Activated naive CD4-positive, alpha-beta T cell treated with anti-CD3 and anti-CD28 coated beads for 36 hours (primary cell): ENCODE measurements at regions not wholly inside any gene's neighbourhood (a gene's known extent, or its start where the extent isn't known, plus 50 kb on each side); places are given as distances from the start of the nearest gene placed in this dataset.

Experiments
- CTCF ChIA-PET: fragments of 350-600 bp; sonication (Branson Sonifier 250); formaldehyde crosslinking; loops from one replicate; lab custom pipeline; 2021; ENCODE audit warnings: antibody characterized with exemption; lab: Charles Lee
- DNase-seq: peaks from one replicate; pipeline ENCODE4 v3.0.0-alpha.2; 2020
- H3K27ac Mint-ChIP-seq: one replicate; pipeline ENCODE4 v1.8.0; 2021; ENCODE audit warnings: mild to moderate bottlenecking, mixed read lengths
- H3K27me3 Mint-ChIP-seq: one replicate; pipeline ENCODE4 v1.8.0; 2021; ENCODE audit warnings: low read depth, mixed read lengths
- H3K36me3 Mint-ChIP-seq: one replicate; pipeline ENCODE4 v1.8.0; 2021; ENCODE audit warnings: low read depth, mixed read lengths
- H3K4me1 Mint-ChIP-seq: one replicate; pipeline ENCODE4 v1.8.0; 2021; ENCODE audit warnings: low read depth, mixed read lengths
- H3K4me3 Mint-ChIP-seq: one replicate; pipeline ENCODE4 v1.8.0; 2021; ENCODE audit warnings: mild to moderate bottlenecking, moderate library complexity, mixed read lengths
- H3K9me3 Mint-ChIP-seq: one replicate; pipeline ENCODE4 v1.8.0; 2021; ENCODE audit warnings: mixed read lengths
- intact Hi-C: fragments of 100-400 bp; cut with micrococcal nuclease; formaldehyde crosslinking; loops from one replicate; pipeline ENCODE4 v1.15.1; 2023

DNA sequence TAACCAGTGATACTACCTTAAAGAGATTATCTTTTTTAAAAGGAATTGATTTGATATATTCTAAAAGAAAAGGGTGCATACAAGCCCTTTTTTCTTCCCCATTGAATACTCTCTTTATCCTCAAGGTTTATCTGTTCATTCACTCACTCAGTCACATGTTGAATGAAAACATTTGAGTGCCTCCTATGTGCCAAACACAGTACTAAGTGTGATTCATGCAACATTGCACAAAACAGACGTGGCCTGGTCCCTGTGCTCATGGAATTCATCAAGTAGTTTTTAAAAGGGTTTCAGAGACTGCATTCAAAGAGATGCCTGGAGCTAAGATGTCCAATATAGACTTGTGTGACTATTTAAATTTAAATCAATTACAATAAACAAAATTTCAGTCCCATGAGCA is 462.2 kb upstream of the MDFIC2 start:
- no peak for DNase-seq
- H3K4me3 Mint-ChIP-seq, result no peak overlapping the region
- CTCF ChIA-PET, result interaction anchor here (0.6 to 1.1 kb wide), 2 partner anchors 7 to 958 kb away, joined by 3 to 5 read pairs; no protein-coding TSS in a partner anchor
- H3K4me1 Mint-ChIP-seq, result peaks cover 14% of the 10 kb centered on the region
- H3K27ac Mint-ChIP-seq, result no peak overlapping the region
- no peaks in the 10 kb centered on the region for H3K36me3 Mint-ChIP-seq
- intact Hi-C loops, result loop anchor here (5.0 to 10.0 kb wide), 7 partner anchors 208 to 1572 kb away; no protein-coding TSS in a partner anchor
- peaks cover 16% of the 10 kb centered on the region for H3K27me3 Mint-ChIP-seq
- H3K9me3 Mint-ChIP-seq, result no peaks in the 10 kb centered on the region

DNA sequence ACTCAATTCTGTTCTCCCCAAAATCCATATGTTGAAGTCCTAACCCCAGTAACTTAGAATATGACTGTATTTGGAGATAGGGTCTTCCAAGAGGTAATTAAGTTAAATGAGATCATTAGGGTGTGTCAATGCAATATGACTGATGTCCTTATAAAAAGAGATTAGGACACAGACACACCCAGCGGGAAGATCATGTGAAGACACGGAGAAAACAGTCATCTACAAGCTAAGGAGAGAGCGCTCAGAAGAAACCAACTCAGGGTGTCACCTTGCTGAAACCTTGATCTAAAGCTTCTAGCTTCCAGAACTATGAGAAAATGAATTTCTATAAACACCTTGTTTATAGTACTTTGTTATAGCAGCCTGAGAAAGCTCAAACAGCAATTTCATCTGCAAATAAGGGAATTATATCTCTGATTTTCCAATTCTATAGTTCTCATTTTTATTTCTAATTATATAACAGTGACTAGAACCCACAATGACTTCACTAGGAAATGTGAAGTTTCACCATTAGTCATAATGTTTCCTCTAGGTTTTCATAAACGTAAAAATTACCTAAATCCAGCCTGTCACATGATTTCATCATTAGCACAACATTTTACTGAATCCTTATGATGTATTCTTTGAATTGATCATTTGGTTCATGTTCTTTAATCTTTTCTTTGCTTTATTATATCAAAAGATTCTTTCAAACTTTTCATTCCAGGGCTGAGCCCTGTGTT is 459.1 kb upstream of the MDFIC2 start:
- H3K9me3 Mint-ChIP-seq, result no peaks in the 10 kb centered on the region
- peaks cover 14% of the 10 kb centered on the region for H3K4me1 Mint-ChIP-seq
- peaks cover 25% of the 10 kb centered on the region for H3K27me3 Mint-ChIP-seq
- no peak overlapping the region for H3K27ac Mint-ChIP-seq
- H3K4me3 Mint-ChIP-seq, result no peak overlapping the region
- no peak for DNase-seq
- intact Hi-C loops, result loop anchor here (1.0 to 10.0 kb wide), 15 partner anchors 85 to 1569 kb away; no protein-coding TSS in a partner anchor
- CTCF ChIA-PET, result interaction anchor here (1.4 kb wide), 1 partner anchor 221 kb away, joined by 5 read pairs; no protein-coding TSS in a partner anchor
- H3K36me3 Mint-ChIP-seq, result no peaks in the 10 kb centered on the region

DNA sequence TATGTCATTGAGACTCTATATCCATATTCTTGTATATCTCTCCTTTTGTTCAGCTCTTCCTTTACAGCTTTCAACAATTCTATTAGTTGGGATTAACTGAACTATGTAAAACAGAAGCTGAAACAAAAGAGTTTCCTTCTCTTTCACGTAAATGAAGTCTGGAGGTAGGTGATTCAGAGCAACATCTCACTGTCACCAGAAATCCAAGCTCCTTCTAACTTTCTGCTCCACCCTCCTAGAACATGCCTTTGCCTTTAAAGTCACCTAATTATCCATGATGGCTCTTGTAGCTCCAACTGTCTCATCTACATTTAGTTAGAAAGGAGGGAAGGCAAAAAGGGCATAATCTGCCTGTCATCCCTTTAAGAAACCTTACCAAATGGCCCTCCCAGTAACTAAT is 458.2 kb upstream of the MDFIC2 start:
- peaks cover 30% of the 10 kb centered on the region for H3K27me3 Mint-ChIP-seq
- H3K4me3 Mint-ChIP-seq, result no peak overlapping the region
- H3K9me3 Mint-ChIP-seq, result no peaks in the 10 kb centered on the region
- intact Hi-C loops, result loop anchor here (1.0 to 10.0 kb wide), 12 partner anchors 168 to 1568 kb away; no protein-coding TSS in a partner anchor
- no peaks in the 10 kb centered on the region for H3K36me3 Mint-ChIP-seq
- H3K4me1 Mint-ChIP-seq, result peaks cover 14% of the 10 kb centered on the region
- CTCF ChIA-PET, result interaction anchor here (1.4 kb wide), 1 partner anchor 220 kb away, joined by 5 read pairs; no protein-coding TSS in a partner anchor
- DNase-seq, result no peak
- H3K27ac Mint-ChIP-seq, result no peak overlapping the region

DNA sequence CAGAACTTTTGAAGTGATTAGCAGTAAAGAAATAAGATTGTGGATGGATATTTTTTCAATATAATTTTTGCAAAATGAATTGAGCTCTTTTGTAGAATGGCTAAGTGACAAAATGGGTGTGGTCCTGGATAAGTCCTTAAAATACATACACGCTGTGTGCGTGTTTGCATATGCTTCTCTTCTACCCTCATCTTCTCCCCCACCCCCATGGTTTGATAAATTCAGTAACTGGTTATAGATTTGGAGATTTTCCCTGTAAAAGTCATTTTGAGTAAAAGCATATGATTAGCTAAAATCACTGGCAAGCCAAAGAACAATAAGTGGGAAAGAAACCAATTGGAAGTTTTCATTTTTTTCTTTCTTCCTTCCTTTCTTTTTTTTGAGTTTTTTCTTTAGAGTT is 453.9 kb upstream of the MDFIC2 start:
- Mint-ChIP-seq H3K36me3 (no peaks in the 10 kb centered on the region), H3K4me1 (peaks cover 19% of the 10 kb centered on the region), H3K27me3 (peaks cover 27% of the 10 kb centered on the region), H3K4me3 (no peak overlapping the region), H3K27ac (no peak overlapping the region), H3K9me3 (no peaks in the 10 kb centered on the region)
- CTCF ChIA-PET, result no interaction called here
- intact Hi-C loops, result no loop called here
- no peak for DNase-seq

DNA sequence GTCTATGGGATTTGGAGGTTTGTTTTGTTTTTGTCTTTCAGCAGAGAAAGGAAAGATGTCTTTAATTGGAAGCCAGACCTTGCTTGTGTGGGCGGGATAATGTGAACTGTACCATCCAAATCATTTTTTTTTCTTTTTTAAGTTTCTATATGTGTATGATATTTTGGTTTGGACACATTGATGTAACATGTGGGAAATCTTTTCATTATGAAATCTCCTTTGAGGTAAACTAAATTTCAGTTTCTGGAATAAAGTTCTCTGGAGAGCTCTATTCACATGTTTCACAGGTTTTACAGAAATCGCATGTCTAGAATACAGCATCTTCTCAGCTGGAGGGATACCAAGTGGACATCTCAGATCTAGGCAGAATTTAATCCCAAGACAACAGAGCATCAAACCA is 451.5 kb upstream of the MDFIC2 start:
- peaks cover 10% of the 10 kb centered on the region for H3K4me1 Mint-ChIP-seq
- intact Hi-C loops, result no loop called here
- H3K9me3 Mint-ChIP-seq, result no peaks in the 10 kb centered on the region
- no peaks in the 10 kb centered on the region for H3K36me3 Mint-ChIP-seq
- peaks cover 14% of the 10 kb centered on the region for H3K27me3 Mint-ChIP-seq
- no peak overlapping the region for H3K4me3 Mint-ChIP-seq
- CTCF ChIA-PET, result no interaction called here
- no peak for DNase-seq
- H3K27ac Mint-ChIP-seq, result no peak overlapping the region

GRCh38 chr3:70757658-70758057 is 445.2 kb upstream of the MDFIC2 start:
- CTCF ChIA-PET, result no interaction called here
- H3K4me1 Mint-ChIP-seq, result no peaks in the 10 kb centered on the region
- DNase-seq, result no peak
- H3K27me3 Mint-ChIP-seq, result peaks cover 1% of the 10 kb centered on the region
- H3K27ac Mint-ChIP-seq, result no peak overlapping the region
- H3K4me3 Mint-ChIP-seq, result no peak overlapping the region
- H3K9me3 Mint-ChIP-seq, result no peaks in the 10 kb centered on the region
- H3K36me3 Mint-ChIP-seq, result no peaks in the 10 kb centered on the region
- intact Hi-C loops, result no loop called here

DNA sequence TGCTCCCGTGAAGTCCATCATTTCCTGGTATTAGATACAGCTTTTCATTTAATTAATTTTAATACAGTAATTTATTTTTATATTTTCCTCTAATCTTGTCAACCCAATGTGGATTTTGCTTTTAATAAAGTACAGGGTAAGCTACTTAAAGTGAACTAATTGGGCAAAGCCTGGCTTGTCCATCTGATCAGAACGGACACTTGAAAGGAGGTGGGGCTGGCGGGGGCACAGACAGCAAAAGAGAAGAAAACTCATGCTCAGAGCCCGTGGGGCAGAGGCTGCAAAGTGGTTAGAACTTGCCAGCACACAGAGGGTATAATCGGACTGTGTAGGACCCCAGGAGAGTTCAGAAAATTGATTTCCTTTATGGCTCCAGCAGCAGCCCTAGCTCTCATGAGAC is 443.1 kb upstream of the MDFIC2 start:
- intact Hi-C loops, result no loop called here
- no peaks in the 10 kb centered on the region for H3K36me3 Mint-ChIP-seq
- no peak for DNase-seq
- H3K4me3 Mint-ChIP-seq, result no peak overlapping the region
- H3K4me1 Mint-ChIP-seq, result no peaks in the 10 kb centered on the region
- H3K27me3 Mint-ChIP-seq, result peaks cover 9% of the 10 kb centered on the region
- CTCF ChIA-PET, result interaction anchor here (0.7 kb wide), 1 partner anchor 205 kb away, joined by 3 read pairs; no protein-coding TSS in a partner anchor
- H3K9me3 Mint-ChIP-seq, result no peaks in the 10 kb centered on the region
- no peak overlapping the region for H3K27ac Mint-ChIP-seq

DNA sequence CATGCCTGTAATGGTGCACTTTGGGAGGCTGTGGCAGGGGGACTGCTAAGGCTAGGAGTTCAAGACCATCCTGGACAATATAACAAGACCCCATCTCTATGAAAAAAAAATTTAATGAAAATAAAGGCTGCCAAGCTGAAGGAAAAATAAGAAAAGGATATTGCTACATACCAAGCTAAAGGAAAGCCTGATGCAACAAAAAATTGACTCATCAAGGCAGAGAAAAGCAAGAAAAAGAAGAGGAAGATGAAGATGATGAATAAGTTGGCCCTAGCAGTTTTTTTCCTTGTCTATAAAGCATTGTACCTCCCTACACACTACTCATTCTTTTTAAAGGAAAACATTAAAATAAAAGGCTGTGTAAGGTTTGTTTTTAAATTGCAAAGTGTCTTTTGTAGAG is 441.9 kb upstream of the MDFIC2 start:
- H3K27ac Mint-ChIP-seq, result no peak overlapping the region
- no peaks in the 10 kb centered on the region for H3K9me3 Mint-ChIP-seq
- H3K4me1 Mint-ChIP-seq, result no peaks in the 10 kb centered on the region
- CTCF ChIA-PET, result no interaction called here
- peaks cover 9% of the 10 kb centered on the region for H3K27me3 Mint-ChIP-seq
- H3K36me3 Mint-ChIP-seq, result no peaks in the 10 kb centered on the region
- DNase-seq, result no peak
- intact Hi-C loops, result no loop called here
- no peak overlapping the region for H3K4me3 Mint-ChIP-seq

GRCh38 chr3:70753572-70753971 is 441.1 kb upstream of the MDFIC2 start:
- Mint-ChIP-seq H3K9me3 (no peaks in the 10 kb centered on the region), H3K4me1 (no peaks in the 10 kb centered on the region), H3K36me3 (no peaks in the 10 kb centered on the region), H3K27me3 (peaks cover 9% of the 10 kb centered on the region), H3K27ac (no peak overlapping the region), H3K4me3 (no peak overlapping the region)
- CTCF ChIA-PET, result interaction anchor here (0.7 kb wide), 1 partner anchor 1875 kb away, joined by 3 read pairs; no protein-coding TSS in a partner anchor
- intact Hi-C loops, result no loop called here
- DNase-seq, result no peak

DNA sequence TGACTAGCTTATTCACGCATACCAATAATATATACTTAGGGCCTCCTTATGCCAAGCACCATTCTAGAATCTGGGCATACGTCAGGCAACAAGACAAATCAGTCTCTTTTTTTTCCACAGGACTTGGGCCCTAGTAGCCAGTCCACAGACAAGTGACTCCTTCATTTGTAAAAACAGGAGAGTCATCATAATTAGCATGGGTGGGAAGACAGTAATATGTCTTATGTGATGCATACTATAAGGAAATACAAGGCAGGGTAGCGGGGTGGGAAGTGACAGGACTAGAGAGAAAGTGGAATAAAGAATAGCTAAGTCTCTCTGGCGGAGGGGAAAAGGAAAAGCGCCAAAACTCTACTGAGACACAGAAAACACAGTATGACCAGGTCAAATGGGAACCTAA is 439.6 kb upstream of the MDFIC2 start:
- Mint-ChIP-seq H3K4me3 (no peak overlapping the region), H3K4me1 (no peaks in the 10 kb centered on the region), H3K27me3 (peaks cover 11% of the 10 kb centered on the region), H3K36me3 (no peaks in the 10 kb centered on the region), H3K27ac (no peak overlapping the region), H3K9me3 (no peaks in the 10 kb centered on the region)
- intact Hi-C loops, result no loop called here
- CTCF ChIA-PET, result no interaction called here
- DNase-seq, result no peak

DNA sequence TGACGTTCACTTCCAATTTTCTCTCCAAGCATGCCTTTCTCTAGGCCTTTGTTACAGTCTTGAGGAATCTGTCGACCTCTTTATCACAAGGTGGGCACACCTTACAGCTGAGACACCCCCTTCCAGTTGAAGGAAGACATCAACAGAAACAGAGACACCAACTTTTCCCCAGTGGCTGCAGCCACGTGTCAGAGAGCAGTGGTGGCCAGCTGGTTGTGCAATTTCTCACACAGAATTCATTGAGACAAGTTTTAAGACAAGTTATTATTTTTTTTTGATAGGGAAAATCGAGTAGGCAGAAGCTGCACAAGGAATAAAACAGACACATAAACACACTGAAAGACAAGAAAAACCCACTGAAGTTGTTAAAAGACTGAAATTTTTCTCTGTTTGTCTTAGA is 436.7 kb upstream of the MDFIC2 start:
- Mint-ChIP-seq H3K27me3 (peaks cover 13% of the 10 kb centered on the region), H3K36me3 (no peaks in the 10 kb centered on the region), H3K9me3 (no peaks in the 10 kb centered on the region), H3K27ac (no peak overlapping the region), H3K4me1 (no peaks in the 10 kb centered on the region), H3K4me3 (no peak overlapping the region)
- intact Hi-C loops, result no loop called here
- DNase-seq, result no peak
- CTCF ChIA-PET, result interaction anchor here (1.1 kb wide), 1 partner anchor 45 kb away, joined by 3 read pairs; no protein-coding TSS in a partner anchor

DNA sequence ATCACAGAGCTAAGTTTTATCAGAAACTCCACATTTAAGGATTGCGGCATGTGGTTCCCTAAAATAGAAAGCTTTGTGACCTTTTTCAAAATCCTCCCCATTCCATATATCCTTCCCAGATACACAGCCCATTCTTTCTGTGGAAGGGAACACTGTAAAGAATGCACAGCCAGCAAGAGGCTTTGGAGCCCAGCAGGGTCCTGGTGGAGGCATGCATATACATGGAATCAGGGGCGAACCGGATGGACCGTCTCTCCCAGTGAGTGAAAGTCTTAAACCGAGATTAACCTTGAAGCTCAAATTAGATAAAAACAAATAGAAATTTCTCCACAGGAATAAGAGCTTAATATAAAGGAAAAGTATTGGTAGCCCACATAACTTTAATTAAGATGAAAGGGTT is 436.2 kb upstream of the MDFIC2 start:
- H3K27ac Mint-ChIP-seq, result no peak overlapping the region
- no peaks in the 10 kb centered on the region for H3K9me3 Mint-ChIP-seq
- no peak overlapping the region for H3K4me3 Mint-ChIP-seq
- H3K27me3 Mint-ChIP-seq, result peaks cover 13% of the 10 kb centered on the region
- CTCF ChIA-PET, result interaction anchor here (1.1 kb wide), 1 partner anchor 44 kb away, joined by 3 read pairs; no protein-coding TSS in a partner anchor
- H3K4me1 Mint-ChIP-seq, result no peaks in the 10 kb centered on the region
- intact Hi-C loops, result no loop called here
- H3K36me3 Mint-ChIP-seq, result no peaks in the 10 kb centered on the region
- DNase-seq, result no peak

DNA sequence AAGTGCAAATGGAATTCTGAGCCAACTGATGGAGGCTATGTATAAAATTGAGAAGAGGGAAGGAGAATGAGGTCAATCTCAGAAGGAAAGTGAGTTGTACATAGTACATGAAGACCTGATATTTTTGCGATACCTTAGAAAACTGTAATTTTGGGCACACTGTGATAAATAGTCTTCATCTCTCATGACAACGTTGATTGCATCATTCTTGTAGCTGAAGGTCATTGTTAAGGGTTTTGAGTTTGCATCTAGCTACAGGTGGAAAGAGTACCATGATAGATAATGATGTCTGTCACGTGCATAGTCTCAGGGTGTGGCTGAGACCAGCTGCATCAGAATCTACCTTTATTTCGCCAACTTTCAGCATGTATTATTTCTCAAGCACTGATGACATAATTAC is 435.4 kb upstream of the MDFIC2 start:
- no peak for DNase-seq
- H3K27me3 Mint-ChIP-seq, result peaks cover 13% of the 10 kb centered on the region

More for the DNA sequence above, 435.4 kb upstream of the MDFIC2 start:
- Mint-ChIP-seq H3K36me3 (no peaks in the 10 kb centered on the region), H3K4me1 (no peaks in the 10 kb centered on the region), H3K27ac (no peak overlapping the region), H3K4me3 (no peak overlapping the region), H3K9me3 (no peaks in the 10 kb centered on the region)
- intact Hi-C loops, result no loop called here
- CTCF ChIA-PET, result interaction anchor here (1.1 kb wide), 1 partner anchor 44 kb away, joined by 3 read pairs; no protein-coding TSS in a partner anchor
